Activated CD4-positive, CD25-positive, alpha-beta regulatory T cell treated with anti-CD3 and anti-CD28 coated beads, Interleukin-2, amount 50 U/mL, for 16 hours (primary cell): ENCODE measurements at regions not wholly inside any gene's neighbourhood (a gene's known extent, or its start where the extent isn't known, plus 50 kb on each side); places are given as distances from the start of the nearest gene placed in this dataset.
"Not testable (repeated sequence)": the region's sequence is repeated elsewhere in the genome, so short reads cannot be mapped to it uniquely, and the experiment has no call there.

ENCODE experiments used
- DNase-seq: peaks from one replicate; pipeline ENCODE4 v3.0.0-alpha.2; 2020; ENCODE audit warnings: low read depth, low spot score

DNA sequence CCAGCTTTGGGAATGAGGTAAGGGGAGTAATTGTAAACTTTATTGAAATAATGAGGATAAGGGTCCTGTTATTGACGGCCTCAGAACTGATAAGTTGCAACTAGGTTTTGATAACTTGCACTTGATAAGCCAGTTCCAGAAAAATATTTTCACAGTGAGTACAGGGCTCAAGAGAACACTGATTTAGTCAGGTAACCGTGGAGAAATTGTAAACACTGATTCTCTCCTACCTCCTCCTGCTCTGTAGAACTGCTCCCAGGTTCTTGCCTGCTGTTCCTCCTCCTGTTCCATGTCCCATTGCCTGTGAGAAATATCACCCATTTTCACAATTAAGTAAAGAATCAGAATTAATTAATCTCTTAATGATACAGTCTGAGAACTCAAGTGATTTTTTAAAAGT is 55.0 kb upstream of the CXXC4 start:
- DNase-seq = no peak

DNA sequence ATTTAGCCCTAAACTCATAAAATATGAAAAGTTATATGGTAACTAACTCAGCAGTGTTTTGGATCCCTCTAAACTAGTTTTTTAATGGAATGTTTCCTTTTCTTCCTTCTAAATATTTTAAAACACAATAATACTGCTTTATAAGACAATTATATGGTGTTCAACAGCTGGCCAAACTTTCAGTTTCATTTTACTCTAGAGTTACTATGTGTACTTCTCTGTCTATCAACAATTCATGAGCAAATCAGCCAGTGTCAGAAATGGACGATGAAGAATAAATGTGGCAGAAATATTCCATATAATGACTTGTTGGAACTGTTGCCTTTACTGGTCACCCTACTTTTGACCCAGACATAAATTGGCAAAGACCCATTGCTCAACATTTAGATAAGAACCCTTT is 64.8 kb upstream of the CXXC4 start:
- no peak for DNase-seq

DNA sequence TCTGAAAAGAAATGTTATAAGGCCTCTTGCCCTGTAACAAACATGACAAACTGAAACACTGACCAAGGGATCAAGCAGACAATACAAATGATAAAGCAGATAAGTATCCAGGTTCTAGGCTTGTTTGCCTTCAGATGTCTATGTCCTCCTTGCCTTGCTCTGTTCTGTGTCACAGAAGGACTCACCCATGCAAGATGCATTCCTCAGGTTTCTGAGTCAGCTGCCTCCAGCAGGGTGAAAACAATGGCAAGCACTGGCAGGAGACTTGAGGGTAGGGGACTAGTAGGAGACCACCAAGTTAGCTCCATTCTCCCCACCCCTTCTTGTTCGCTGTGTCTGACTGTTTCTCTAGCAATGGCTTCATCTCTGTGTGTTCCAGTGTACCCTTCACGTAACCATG is 76.6 kb upstream of the CXXC4 start:
- no peak for DNase-seq

DNA sequence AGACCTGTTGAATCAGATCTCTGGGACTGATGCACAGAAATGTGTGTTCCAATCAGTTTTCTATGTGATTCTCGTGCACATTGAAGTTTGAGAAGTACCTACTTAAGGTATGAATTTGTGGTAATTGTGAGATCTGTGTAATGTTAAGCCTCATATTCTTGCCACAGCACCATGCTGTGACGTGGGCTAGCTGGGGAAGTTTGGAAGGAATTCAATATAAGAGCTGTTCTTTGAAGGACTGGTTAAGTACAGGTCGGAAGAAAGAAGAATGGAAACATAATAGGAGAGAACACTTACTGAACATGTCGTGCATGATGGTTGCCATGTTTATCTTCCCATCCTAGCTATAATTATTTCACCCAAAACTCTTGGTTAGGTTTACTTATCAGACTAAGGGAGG is 79.7 kb upstream of the CXXC4 start:
- no peak for DNase-seq

DNA sequence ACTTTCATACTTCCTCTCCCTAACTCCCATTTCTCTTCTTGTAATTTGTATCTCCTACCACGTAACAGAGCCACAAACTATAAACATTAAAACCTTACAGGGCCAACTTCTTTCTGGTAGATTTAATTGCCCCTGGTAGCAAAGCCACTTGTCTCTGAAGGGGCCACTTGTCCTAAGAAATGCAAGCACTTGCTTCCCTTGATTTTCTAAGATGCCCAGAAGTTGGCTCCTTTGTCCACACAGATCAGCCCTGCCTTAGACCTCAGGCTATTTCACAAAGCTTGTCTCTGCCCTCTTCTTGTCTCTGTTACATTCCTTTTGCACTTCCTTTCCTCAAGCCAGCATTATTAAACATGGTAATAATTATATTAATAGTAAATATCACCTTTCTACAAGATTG is 80.6 kb upstream of the CXXC4 start:
- no peak for DNase-seq

DNA sequence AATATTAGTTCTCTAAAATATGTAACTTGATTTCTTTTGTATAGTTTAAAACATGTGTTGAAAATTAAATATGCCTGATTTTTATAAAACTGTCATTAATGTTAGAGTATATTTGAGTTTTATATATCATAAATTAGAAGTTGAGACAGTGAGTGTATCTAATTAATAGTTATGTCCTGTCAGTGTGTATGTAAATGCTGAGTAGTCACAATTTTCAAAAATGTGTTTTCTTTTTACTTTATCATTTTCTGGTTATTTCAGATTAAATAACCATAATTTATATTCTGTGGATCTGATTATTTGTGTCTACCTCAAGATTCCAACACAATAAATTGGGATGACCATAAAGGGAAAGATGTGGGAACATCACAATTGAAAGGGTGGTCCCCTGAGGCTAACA is 82.7 kb upstream of the CXXC4 start:
- no peak for DNase-seq

DNA sequence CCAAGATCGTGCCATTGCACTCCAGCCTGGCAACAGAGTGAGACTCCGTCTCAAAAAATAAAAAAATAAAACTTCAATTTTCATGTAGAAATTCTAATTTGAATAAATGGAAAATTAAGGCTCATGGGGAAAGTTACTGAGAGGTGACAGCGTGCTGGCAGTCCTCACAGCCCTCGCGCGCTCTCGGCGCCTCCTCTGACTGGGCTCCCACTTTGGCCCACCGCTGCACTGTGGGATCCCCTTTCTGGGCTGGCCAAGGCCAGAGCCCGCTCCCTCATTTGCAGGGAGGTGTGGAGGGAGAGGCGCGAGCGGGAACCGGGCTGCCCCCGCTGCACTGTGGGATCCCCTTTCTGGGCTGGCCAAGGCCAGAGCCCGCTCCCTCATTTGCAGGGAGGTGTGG is 86.8 kb upstream of the CXXC4 start:
- not testable (repeated sequence) for DNase-seq

DNA sequence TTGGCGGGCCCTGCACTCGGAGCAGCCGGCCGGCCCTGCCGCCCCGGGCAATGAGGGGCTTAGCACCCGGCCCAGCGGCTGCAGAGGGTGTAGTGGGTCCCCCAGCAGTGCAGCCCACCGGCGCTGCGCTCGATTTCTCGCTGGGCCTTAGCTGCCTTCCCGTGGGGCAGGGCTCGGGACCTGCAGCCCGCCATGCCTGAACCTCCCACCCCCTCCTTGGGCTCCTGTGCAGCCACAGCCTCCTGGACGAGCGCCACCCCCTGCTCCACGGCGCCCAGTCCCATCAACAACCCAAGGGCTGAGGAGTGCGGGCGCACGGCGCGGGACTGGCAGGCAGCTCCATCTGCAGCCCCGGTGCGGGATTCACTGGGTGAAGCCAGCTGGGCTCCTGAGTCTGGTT is 87.4 kb upstream of the CXXC4 start:
- not testable (repeated sequence) for DNase-seq

DNA sequence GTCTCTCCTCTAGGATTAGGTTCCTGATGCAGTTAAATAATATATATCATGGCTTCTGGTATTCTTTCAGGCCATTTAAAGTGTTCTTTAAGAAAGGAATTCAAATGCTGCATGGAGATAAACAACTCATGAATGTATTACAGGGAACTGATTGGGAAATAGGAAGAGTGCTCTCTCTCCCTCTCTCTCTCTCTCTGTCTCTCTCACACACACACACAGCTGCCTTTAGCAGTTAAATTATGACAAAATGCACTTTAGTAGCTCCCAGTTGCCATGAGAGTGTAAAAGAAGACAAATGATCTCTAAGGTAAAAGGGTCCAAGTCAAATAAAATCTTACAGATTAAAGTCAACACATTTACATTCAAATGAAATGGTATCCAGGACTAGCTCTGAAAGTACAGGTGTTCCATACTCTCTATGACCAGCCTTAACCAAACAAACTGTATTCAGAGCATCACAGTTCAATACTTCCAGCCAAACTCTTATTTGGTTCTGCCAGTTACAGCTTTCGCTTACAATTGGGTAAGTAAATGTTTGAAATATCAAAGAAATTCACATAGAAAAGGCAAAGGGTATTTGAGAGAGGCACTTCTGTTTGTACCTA is 94.7 kb upstream of the CXXC4 start:
- DNase-seq = no peak

DNA sequence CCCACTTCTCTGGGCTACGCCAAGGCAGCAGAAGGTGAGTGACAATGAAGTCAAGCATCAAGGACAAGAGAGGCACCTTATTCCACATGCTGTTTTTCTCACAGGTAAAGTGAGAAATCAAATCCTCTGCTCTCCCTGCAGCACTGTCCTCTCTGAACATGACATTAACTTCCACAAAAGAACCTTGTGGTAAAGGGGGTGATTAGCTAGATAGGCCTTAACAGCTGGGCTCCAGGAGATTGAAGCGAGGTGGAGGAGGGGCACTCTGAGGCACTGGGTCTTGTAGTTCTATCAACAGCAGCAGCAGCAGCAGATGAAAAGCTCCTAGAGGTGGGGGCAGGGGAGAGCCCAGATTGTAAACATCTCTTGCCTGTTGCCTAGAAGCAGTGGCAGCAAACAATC is 96.8 kb upstream of the CXXC4 start:
- DNase-seq = no peak

DNA sequence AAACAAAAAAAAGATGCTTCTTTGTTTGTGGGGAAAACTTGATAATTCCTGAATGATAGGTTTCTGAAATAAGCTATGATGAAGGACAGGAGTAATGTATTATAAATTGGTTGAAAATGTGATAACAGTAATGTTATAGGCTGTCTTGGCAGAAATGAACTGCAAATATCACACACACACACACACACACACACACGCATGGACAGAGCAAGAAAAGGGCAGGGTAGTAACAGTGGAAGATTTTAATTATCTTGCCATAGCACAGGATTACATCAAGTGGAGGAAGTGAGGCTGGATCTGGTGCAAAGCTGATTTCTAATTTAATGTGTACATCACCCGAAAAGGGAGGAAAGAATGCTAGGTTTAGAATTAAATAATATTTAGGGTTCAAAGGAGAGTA is 97.5 kb upstream of the CXXC4 start:
- no peak for DNase-seq

DNA sequence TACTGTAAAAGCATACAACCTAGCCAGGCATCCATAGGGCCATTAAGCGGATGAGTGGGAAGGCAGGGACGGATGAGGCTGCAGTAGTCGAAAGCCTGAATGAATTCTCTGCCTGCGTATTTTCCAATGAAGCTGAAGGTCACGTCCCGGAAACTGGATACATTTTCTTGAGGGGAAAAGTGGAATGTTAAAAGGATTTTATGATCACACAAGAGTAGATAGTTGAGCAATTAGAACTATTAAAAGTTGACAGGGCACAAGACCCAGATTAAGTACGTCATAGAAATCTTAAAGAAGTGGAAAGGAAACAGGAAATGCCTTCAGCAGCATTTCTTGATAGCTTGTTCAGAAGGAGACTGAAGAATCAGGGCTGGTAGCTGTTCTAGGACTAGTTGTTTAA is 98.3 kb upstream of the CXXC4 start:
- no peak for DNase-seq

DNA sequence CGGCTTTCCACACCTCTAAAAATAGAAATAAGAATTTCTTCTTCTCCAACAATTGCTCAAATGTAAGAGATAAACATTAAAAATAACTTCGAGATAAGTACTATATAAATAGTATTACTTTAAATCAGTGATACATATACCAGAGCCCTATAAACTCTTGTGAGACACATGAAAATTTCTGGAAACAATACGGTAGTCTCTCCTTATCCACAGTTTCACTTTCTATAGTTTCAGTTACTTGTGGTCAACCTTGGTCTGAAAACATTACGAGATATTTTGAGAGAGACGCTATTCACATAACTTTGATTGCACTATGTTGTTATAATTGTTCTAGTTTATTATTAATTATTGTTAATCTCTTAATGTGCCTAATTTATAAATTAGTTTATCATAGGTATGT is 101.5 kb upstream of the CXXC4 start:
- DNase-seq = no peak

DNA sequence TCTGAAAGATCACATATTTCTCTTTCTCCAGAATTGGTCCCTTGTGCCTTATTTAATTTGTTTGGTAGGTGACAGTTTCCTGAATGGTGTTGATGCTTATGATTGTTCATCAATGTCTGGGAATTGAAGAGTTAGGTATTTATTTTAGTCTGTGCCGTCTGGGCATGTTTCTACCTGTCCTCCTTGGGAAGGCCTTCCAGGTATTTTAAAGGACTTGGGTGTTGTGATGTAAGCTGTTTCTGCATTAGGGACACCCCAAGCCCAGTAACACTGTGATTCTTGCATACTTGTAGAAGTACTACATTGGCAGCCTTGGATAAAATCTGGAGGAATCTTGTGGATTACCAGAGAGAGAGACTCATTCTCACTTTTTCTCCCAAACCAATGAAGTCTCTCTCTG is 120.8 kb upstream of the CXXC4 start:
- no peak for DNase-seq

DNA sequence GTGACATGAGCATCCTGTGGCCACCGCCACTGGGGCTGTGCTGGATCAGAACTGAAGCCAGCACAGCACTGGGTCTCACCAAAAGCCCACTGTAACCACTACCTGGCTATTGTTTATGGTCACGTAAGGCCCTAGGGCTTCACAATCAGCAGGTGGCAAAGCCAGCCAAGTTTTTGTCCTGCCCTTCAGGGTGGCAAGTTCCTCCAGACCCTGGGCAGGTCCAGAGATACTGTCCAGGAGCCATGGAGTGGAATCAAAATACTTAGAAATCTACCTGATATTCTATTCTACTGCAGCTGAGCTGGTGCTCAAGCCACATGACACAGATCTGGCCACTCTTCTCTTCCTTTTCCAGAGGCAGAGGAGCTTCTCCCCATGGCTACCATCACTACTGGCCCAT is 121.2 kb upstream of the CXXC4 start:
- DNase-seq = no peak

DNA sequence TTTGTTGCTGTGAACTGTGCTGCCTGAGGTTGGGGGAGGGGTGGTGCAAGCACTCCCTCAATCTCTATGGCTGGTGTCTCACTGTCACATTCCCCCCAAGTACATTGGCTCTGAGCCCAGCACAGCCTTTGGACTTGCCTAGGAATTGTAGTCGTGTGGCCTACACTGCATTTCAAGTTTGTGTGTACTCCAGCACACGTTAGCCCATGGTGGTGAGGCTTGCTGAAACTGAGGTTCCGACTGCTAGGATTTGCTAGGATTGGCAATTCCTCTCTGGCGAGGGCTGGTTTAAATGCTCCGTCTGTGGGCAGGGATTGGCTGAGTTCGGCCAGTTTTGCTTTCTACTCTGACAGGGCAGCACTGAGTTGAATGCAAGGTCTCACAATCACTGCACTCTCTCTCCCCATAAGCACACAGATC is 121.7 kb upstream of the CXXC4 start:
- no peak for DNase-seq

DNA sequence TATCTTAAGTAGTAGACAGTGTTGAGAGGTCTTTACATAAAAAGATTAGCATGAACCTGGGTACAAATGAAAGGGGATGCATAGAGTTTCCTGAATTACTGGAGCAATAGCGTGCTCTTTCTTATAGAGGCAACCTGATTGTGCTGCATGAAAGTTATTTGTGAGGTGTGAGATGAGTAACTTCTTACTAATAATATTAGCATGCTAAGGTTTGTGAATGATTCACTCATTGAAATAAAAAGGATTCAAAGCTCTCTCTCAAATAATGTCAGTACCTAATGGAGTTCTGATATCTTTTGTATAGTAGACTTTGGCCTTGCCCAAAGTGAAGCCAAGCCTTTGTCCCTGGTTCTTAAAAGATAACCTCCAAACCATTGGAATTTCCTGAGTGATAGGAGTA is 131.0 kb upstream of the CXXC4 start:
- no peak for DNase-seq

DNA sequence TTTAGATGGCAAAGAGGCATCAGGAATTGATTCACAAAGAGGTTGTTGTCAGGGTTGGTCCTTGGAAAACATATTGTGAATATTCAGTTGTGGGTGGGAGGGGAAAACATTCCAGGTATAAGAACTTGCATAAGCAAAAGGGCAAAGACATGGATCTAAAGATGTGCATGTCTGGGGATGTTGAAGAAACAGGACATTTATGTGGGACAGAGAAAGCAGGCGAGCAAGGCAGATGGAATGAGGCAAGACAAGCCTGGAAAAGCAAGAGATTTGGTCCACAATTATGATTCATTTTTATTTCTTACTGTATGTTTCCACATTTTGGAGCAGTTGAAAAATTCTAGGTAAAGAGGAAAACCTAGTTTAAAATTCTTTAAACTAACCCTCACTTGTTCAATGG is 134.9 kb upstream of the CXXC4 start:
- DNase-seq = no peak

DNA sequence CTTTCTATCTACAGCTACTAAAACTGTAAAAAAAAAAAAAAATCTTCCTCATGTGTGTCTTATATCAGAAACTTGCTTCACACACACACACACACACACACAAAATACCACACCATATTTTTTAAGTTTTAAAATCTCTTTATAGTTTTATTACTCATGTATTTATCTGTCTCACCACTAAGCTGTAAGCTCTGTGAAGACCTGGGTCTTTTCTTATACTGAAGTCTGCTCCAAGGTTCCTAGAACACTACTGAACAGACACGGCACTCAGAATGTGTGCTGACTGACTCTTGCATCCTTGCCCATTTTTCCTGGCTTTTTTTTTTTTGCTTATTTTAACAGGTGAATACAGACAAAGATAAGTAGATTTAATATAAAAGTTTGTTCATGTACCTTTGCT is 135.6 kb upstream of the CXXC4 start:
- no peak for DNase-seq

DNA sequence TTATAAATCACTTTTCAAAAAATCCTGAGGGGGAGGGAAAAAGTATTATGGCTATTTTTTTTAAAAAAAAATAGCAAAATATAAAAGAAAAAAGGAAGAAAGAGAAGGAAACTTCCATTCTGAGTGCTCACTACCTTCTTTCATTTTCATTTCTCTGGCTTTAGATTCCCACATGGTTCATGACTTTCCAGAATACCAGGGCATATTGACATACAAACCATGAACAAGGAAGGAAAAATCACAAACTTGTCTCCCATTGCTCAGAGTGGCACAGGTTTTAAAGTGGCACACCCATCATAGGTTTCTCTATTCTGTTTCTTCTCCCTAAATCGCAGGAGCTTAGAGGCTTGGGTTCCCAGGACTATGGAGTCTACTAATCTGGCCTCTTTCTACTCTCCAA is 136.3 kb upstream of the CXXC4 start:
- no peak for DNase-seq

DNA sequence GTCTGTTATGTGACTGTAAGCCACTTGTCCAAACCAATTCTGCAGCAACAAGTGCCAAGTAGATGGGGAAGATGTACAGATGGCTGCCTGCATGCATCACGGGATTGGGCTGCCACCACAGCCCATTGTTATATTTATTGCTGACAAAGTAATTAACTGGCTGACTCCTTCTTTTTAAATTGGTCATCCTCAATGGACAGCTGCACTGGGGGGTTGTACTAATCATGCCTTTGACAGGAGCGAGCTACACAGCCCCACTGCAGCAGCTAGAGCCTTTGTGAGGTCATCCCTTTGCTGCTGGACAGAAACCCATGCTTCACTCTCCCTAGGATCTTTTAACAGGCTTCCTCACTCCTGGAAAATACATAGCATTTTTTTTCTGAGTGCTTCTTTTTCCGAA is 146.7 kb upstream of the CXXC4 start:
- no peak for DNase-seq

DNA sequence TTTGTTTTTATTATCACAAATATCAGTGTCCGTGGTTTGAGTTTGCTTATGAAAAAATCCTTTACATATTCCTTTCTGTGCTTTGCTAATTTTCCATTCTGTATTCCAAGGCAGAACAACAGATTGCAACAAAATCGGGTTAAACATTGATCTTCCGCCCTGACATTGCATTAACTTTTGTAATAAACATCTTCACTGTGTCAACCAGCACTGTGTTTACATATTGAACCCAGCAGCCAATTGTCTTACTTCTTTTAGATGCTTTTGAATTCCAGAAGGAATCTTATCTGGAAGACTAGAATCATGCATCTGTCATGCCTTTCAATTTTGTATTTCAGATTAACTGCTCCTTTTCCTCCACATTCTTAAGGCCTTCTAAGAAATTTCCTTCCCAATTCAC is 147.8 kb upstream of the CXXC4 start:
- no peak for DNase-seq

DNA sequence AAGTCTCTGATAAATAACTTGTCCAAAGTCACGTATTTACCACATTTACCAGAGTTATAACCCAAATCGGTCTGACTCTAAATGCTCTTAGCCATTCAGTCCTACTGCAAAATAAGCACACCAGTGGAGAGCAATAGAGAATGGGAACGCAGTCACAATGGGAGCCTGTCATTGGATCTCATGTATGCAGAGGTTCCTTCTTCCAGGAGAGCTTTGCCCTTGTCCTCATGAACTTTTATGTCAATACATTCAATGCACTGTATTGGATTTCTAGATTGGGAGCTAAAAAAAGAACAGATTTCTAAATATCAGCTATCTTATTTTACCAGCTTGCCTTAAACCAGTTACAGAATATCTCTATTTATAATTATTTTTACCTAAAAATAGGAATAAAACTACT is 149.1 kb upstream of the CXXC4 start:
- DNase-seq = no peak

DNA sequence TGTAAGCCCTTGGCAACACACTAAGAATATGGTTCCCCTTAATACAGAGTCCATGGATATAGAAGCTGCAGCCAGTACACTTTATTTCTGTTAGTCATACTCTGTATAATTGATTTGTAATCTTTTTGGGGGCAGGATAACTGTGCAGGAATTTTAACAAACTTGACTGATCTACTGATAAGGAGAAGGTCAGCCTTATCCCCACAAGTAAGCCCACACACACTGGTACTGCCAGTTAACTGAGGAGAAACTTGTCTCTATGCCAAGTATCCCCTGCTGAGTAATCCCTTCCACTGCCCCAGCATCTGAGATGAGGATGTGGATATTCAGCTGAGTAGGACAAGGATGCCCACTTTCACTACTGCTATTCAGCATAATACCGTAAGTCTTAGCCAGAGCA is 154.9 kb upstream of the CXXC4 start:
- DNase-seq = no peak

DNA sequence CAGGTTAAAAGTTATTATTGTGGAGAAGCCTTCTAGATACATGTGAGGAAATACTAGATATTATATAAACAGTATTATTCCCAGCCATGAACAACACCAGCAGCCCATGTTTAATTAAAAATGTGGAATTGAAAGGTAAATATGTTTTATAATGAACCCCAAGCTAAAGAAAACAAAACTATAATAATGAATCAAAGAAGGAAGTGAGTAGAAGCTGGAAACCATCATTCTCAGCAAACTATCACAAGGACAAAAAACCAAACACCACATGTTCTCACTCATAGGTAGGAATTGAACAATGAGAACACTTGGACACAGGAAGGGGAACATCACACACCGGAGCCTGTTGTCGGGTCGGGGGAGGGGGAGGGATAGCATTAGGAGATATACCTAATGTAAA is 167.6 kb upstream of the CXXC4 start:
- not testable (repeated sequence) for DNase-seq
